LNCaP clone FGC (cell line): ENCODE measurements at regions not wholly inside any gene's neighbourhood (a gene's known extent, or its start where the extent isn't known, plus 50 kb on each side); places are given as distances from the start of the nearest gene placed in this dataset.

Experiments used
- DNase-seq: peaks from one replicate; pipeline ENCODE4 v3.0.0-alpha.2; 2011; ENCODE audit warnings: low read depth
- H3K4me3 ChIP-seq: 2 replicates; pipeline ENCODE4 v1.5.1; 2011; ENCODE audit warnings: mild to moderate bottlenecking, low read depth, low read length, control low read depth
- CTCF ChIP-seq: IDR thresholded peaks from 2 replicates; pipeline ENCODE4 v1.5.1; 2012; ENCODE audit warnings: mild to moderate bottlenecking; ENCODE audit not compliant: control insufficient read depth, insufficient read depth; ENCODE audit errors: extremely low read depth

DNA sequence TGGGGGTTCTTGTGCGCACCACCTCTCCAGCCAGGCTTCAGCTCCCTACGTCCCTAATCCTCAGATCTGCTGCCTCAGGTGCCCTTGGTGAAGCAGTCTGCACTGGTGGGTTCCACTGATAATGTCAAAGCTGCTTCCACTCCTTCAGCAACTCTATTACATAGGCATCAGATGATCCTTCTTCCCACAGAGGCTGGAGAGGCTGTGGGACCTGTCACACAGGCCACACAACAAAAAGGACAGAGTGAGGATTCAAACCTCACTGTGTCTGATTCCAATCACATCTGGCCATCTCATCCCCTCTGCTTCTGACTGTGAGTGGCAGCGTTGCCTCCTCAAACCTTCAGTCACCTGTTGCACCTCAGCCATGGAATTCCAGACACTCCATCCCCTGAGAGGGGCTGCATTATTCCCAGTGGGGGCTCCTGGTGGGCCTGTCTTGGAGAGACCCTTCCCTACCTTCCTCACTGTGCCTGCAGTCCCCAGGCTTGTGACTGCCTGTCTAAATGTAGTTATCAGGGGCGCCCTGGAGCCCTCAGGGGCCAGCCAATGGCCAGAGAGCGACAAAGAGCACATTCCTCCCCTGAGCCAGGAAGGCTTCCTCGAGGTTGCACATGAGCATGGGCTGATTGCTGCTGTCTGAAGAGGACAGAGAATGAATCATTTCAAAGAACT, 211.4 kb upstream of the ECI2 start:
- H3K4me3 ChIP-seq, result no peak overlapping the region
- no peak for DNase-seq
- no peak for TF ChIP-seq CTCF

GRCh38 chr6:4345543-4345942, 210.2 kb upstream of the ECI2 start:
- no peak for DNase-seq
- H3K4me3 ChIP-seq, result no peak overlapping the region
- no peak for TF ChIP-seq CTCF

GRCh38 chr6:4344317-4344899, 209.0 kb upstream of the ECI2 start:
- no peak for TF ChIP-seq CTCF
- no peak overlapping the region for H3K4me3 ChIP-seq
- no peak for DNase-seq

- no peak overlapping the region for H3K4me3 ChIP-seq
- no peak for TF ChIP-seq CTCF
- DNase-seq, result no peak
Measured at GRCh38 chr6:4342407-4343137, 207.2 kb upstream of the ECI2 start.

DNA sequence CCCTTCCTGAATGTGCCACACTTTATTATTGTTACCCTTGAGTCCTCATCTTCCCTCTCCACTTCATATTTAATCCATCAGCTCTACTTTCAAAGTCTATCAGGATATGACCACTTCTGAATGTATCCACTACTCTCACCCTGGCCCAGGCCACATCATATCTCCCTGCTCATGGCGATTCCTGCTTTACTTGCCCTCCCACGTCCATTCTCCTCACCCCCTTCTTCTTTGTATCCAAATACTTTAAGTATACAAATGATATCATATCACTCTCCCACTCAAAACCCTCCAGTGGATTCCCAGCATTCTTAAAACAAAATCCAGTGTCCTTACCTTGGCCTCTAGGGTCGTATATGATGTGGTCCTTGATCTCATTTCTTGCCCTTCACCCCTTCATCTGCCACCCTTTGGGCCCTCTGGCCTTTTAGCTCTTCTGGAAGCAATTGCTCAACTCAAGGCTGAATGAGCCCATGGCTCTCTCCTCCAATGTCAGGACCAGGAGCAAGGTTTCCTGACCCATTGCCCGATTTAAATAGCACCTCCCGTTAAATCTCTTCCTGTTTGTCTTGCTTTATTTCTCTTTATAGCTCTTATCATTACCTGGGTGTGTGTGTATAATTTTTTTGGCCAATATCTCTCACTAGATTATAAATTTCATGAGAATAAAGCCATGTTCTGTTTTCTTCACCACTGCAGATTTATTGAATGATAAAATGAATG, 205.9 kb upstream of the ECI2 start:
- no peak for DNase-seq
- no peak for TF ChIP-seq CTCF
- H3K4me3 ChIP-seq, result no peak overlapping the region

DNA sequence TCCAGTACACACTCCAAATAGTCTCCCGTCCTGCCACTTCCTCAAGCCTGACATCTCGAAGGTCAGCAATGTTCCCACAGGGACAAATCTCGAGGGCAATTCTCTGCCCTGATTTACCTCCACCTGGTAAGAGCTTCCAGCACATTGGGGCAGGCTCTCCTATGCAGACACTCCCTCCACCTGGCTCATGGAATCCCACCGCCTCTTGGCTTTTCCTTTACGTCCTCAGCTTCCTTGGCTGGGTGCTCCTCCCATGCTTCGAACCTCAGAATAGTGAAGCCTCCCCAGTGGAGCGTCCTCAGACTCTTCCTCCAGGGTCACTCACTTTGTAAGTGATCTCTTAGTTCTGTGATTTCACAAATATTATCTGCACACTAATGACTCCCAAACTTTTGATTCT, 205.2 kb upstream of the ECI2 start:
- no peak for TF ChIP-seq CTCF
- no peak for DNase-seq
- H3K4me3 ChIP-seq, result no peak overlapping the region
